ENCODE measurements at regions not wholly inside any gene's neighbourhood (a gene's known extent, or its start where the extent isn't known, plus 50 kb on each side); places are given as distances from the start of the nearest gene placed in this dataset.
A peak's percentile ranks its signal among the peaks of the same experiment; 100 is the strongest.

- H3K36me3 ChIP-seq (replicated peaks in 1 of 2; ENCODE audit: control insufficient read depth in 2 of 2, insufficient read depth in 2 of 2, low read length in 2 of 2): no peaks in the 10 kb centered on the region
- no peak overlapping the region for H2BK5ac ChIP-seq (ENCODE audit: low read length)
- no CpG with 5 or more reads among the region's 5 CpGs for WGBS, 2 donors (ENCODE audit: extremely low coverage in 2 of 2, insufficient read length in 2 of 2, insufficient replicate concordance in 1 of 2)
These were observed 89.0 kb upstream of the KIAA1217 start for GRCh38 chr10:24119896-24120295.

DNA sequence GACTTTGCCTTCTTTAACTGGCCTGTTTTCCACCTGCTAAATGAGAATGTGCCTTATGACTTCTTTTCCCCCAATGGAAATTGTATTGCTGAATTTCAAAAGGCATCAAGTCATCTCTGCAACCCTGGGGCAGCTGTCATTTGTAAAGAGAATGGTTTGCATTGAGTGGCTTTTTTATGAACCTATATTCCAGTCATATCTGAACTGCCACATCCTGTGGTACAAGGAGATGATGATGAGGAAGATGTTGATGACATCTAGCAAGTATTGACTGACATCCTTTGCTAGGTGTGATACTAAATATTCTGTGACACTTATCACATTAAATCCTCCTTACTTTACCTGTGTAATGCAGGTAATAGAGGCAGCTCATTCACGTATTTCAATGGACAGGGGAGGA is 88.3 kb upstream of the KIAA1217 start:
- Histone ChIP-seq H4K8ac (ENCODE audit: low read depth, low read length) (no peak overlapping the region), H2BK12ac (ENCODE audit: low read length) (no peak overlapping the region), H3K14ac (ENCODE audit: low read length) (no peak overlapping the region), H3K4me1 (ENCODE audit: control insufficient read depth in 2 of 2, insufficient read depth in 1 of 2, low read depth in 1 of 2, low read length in 2 of 2) (peaks cover 0 to 5% of the 10 kb centered on the region in 2 donors), H3K4me2 (ENCODE audit: insufficient read depth, low read length, poor library complexity, severe bottlenecking) (no peak overlapping the region), H2BK15ac (ENCODE audit: low read length) (no peak overlapping the region), H3K9me3 (replicated peaks in 1 of 2; ENCODE audit: control insufficient read depth in 2 of 2, insufficient read depth in 1 of 2, low read depth in 1 of 2, low read length in 2 of 2) (no peaks in the 10 kb centered on the region), H2AFZ (ENCODE audit: low read length) (no peak overlapping the region), H2BK5ac (ENCODE audit: low read length) (no peak overlapping the region), H3K36me3 (replicated peaks in 1 of 2; ENCODE audit: control insufficient read depth in 2 of 2, insufficient read depth in 2 of 2, low read length in 2 of 2) (no peaks in the 10 kb centered on the region), H2AK5ac (ENCODE audit: low read depth, low read length) (no peak overlapping the region), H4K91ac (ENCODE audit: low read depth, low read length, poor library complexity) (no peak overlapping the region), H3K79me1 (ENCODE audit: low read depth, low read length) (no peaks in the 10 kb centered on the region), H3K18ac (ENCODE audit: low read length) (no peak overlapping the region), H3K4ac (ENCODE audit: low read length) (no peak overlapping the region), H3K23ac (ENCODE audit: low read depth, low read length, poor library complexity) (no peak overlapping the region), H3K9ac (ENCODE audit: low read depth, low read length, poor library complexity) (no peak overlapping the region), H3K27me3 (ENCODE audit: control insufficient read depth in 3 of 3, insufficient read depth in 3 of 3, low read depth in 1 of 3, low read length in 3 of 3) (no peaks in the 10 kb centered on the region), H3K4me3 (ENCODE audit: low read length in 2 of 2) (no peak overlapping the region), H3K27ac (replicated peaks; ENCODE audit: low read length) (no peak overlapping the region), H2BK120ac (ENCODE audit: low read depth, low read length) (no peak overlapping the region)
- no peak for DNase-seq (ENCODE audit: low spot score)
- WGBS, 2 donors (ENCODE audit: extremely low coverage in 2 of 2, insufficient read length in 2 of 2, insufficient replicate concordance in 1 of 2): no CpG with 5 or more reads among the region's 1 CpG

More at GRCh38 chr10:24119896-24120295, 89.0 kb upstream of the KIAA1217 start:
- Histone ChIP-seq H3K4me3 (ENCODE audit: low read length in 2 of 2) (no peak overlapping the region), H3K23ac (ENCODE audit: low read depth, low read length, poor library complexity) (no peak overlapping the region), H3K27ac (replicated peaks; ENCODE audit: low read length) (no peak overlapping the region), H3K9me3 (replicated peaks in 1 of 2; ENCODE audit: control insufficient read depth in 2 of 2, insufficient read depth in 1 of 2, low read depth in 1 of 2, low read length in 2 of 2) (no peaks in the 10 kb centered on the region), H3K9ac (ENCODE audit: low read depth, low read length, poor library complexity) (no peak overlapping the region), H3K18ac (ENCODE audit: low read length) (no peak overlapping the region), H4K8ac (ENCODE audit: low read depth, low read length) (no peak overlapping the region), H3K4me2 (ENCODE audit: insufficient read depth, low read length, poor library complexity, severe bottlenecking) (no peak overlapping the region), H3K14ac (ENCODE audit: low read length) (no peak overlapping the region), H2BK12ac (ENCODE audit: low read length) (no peak overlapping the region), H3K4ac (ENCODE audit: low read length) (no peak overlapping the region), H2BK120ac (ENCODE audit: low read depth, low read length) (no peak overlapping the region), H2AK5ac (ENCODE audit: low read depth, low read length) (no peak overlapping the region), H2AFZ (ENCODE audit: low read length) (no peak overlapping the region), H4K91ac (ENCODE audit: low read depth, low read length, poor library complexity) (no peak overlapping the region), H3K27me3 (ENCODE audit: control insufficient read depth in 3 of 3, insufficient read depth in 3 of 3, low read depth in 1 of 3, low read length in 3 of 3) (no peaks in the 10 kb centered on the region), H2BK15ac (ENCODE audit: low read length) (no peak overlapping the region), H3K4me1 (ENCODE audit: control insufficient read depth in 2 of 2, insufficient read depth in 1 of 2, low read depth in 1 of 2, low read length in 2 of 2) (peaks cover 0 to 5% of the 10 kb centered on the region in 2 donors), H3K79me1 (ENCODE audit: low read depth, low read length) (no peaks in the 10 kb centered on the region)
- DNase-seq (ENCODE audit: low spot score): no peak

- Histone ChIP-seq H2BK5ac (ENCODE audit: low read length) (no peak overlapping the region), H3K27ac (replicated peaks; ENCODE audit: low read length) (no peak overlapping the region), H3K4me1 (ENCODE audit: control insufficient read depth in 2 of 2, insufficient read depth in 1 of 2, low read depth in 1 of 2, low read length in 2 of 2) (peaks cover 4 to 18% of the 10 kb centered on the region in 2 donors), H2AK5ac (ENCODE audit: low read depth, low read length) (no peak overlapping the region), H3K79me1 (ENCODE audit: low read depth, low read length) (no peaks in the 10 kb centered on the region), H3K18ac (ENCODE audit: low read length) (no peak overlapping the region), H2AFZ (ENCODE audit: low read length) (no peak overlapping the region), H4K91ac (ENCODE audit: low read depth, low read length, poor library complexity) (no peak overlapping the region), H3K9me3 (replicated peaks in 1 of 2; ENCODE audit: control insufficient read depth in 2 of 2, insufficient read depth in 1 of 2, low read depth in 1 of 2, low read length in 2 of 2) (peaks cover 0 to 2% of the 10 kb centered on the region in 2 donors), H3K27me3 (ENCODE audit: control insufficient read depth in 3 of 3, insufficient read depth in 3 of 3, low read depth in 1 of 3, low read length in 3 of 3) (no peaks in the 10 kb centered on the region), H3K4me2 (ENCODE audit: insufficient read depth, low read length, poor library complexity, severe bottlenecking) (no peak overlapping the region), H2BK15ac (ENCODE audit: low read length) (no peak overlapping the region), H2BK12ac (ENCODE audit: low read length) (no peak overlapping the region), H3K4ac (ENCODE audit: low read length) (no peak overlapping the region), H3K4me3 (ENCODE audit: low read length in 2 of 2) (no peak overlapping the region), H3K9ac (ENCODE audit: low read depth, low read length, poor library complexity) (no peak overlapping the region), H2BK120ac (ENCODE audit: low read depth, low read length) (no peak overlapping the region), H3K23ac (ENCODE audit: low read depth, low read length, poor library complexity) (no peak overlapping the region), H3K36me3 (replicated peaks in 1 of 2; ENCODE audit: control insufficient read depth in 2 of 2, insufficient read depth in 2 of 2, low read length in 2 of 2) (no peaks in the 10 kb centered on the region), H4K8ac (ENCODE audit: low read depth, low read length) (no peak overlapping the region), H3K14ac (ENCODE audit: low read length) (no peak overlapping the region)
- no peak for DNase-seq (ENCODE audit: low spot score)
- WGBS, 2 donors (ENCODE audit: extremely low coverage in 2 of 2, insufficient read length in 2 of 2, insufficient replicate concordance in 1 of 2): no CpG with 5 or more reads among the region's 2 CpGs
These were observed 81.4 kb upstream of the KIAA1217 start for GRCh38 chr10:24127516-24127915.

GRCh38 chr10:24128066-24128730 is 80.7 kb upstream of the KIAA1217 start:
- no CpG with 5 or more reads among the region's 9 CpGs for WGBS, 2 donors (ENCODE audit: extremely low coverage in 2 of 2, insufficient read length in 2 of 2, insufficient replicate concordance in 1 of 2)
- no peak overlapping the region for H3K23ac ChIP-seq (ENCODE audit: low read depth, low read length, poor library complexity)

More at GRCh38 chr10:24128066-24128730, 80.7 kb upstream of the KIAA1217 start:
- no peak overlapping the region for H2BK15ac ChIP-seq (ENCODE audit: low read length)
- H4K91ac ChIP-seq (ENCODE audit: low read depth, low read length, poor library complexity): no peak overlapping the region
- no peaks in the 10 kb centered on the region for H3K79me1 ChIP-seq (ENCODE audit: low read depth, low read length)
- peak overlapping the region; percentile 58 for H2AFZ ChIP-seq (ENCODE audit: low read length)
- no peak overlapping the region for H2BK12ac ChIP-seq (ENCODE audit: low read length)
- H3K18ac ChIP-seq (ENCODE audit: low read length): no peak overlapping the region
- H3K9me3 ChIP-seq (replicated peaks in 1 of 2; ENCODE audit: control insufficient read depth in 2 of 2, insufficient read depth in 1 of 2, low read depth in 1 of 2, low read length in 2 of 2): peaks cover 0 to 2% of the 10 kb centered on the region in 2 donors
- peak overlapping the region; percentile 16 for H3K27ac ChIP-seq (replicated peaks; ENCODE audit: low read length)
- no peaks in the 10 kb centered on the region for H3K36me3 ChIP-seq (replicated peaks in 1 of 2; ENCODE audit: control insufficient read depth in 2 of 2, insufficient read depth in 2 of 2, low read length in 2 of 2)
- no peak overlapping the region for H3K9ac ChIP-seq (ENCODE audit: low read depth, low read length, poor library complexity)
- H3K4me3 ChIP-seq (ENCODE audit: low read length in 2 of 2): no peak overlapping the region
- H2AK5ac ChIP-seq (ENCODE audit: low read depth, low read length): no peak overlapping the region
- no peak overlapping the region for H4K8ac ChIP-seq (ENCODE audit: low read depth, low read length)
- H3K4me2 ChIP-seq (ENCODE audit: insufficient read depth, low read length, poor library complexity, severe bottlenecking): no peak overlapping the region
- H3K14ac ChIP-seq (ENCODE audit: low read length): no peak overlapping the region
- H2BK5ac ChIP-seq (ENCODE audit: low read length): no peak overlapping the region
- DNase-seq (ENCODE audit: low spot score): peak; percentile 85
- H3K4me1 ChIP-seq (ENCODE audit: control insufficient read depth in 2 of 2, insufficient read depth in 1 of 2, low read depth in 1 of 2, low read length in 2 of 2): peaks cover 4 to 18% of the 10 kb centered on the region in 2 donors
- no peaks in the 10 kb centered on the region for H3K27me3 ChIP-seq (ENCODE audit: control insufficient read depth in 3 of 3, insufficient read depth in 3 of 3, low read depth in 1 of 3, low read length in 3 of 3)
- H3K4ac ChIP-seq (ENCODE audit: low read length): no peak overlapping the region
- H2BK120ac ChIP-seq (ENCODE audit: low read depth, low read length): no peak overlapping the region
